GM18502 (cell line): ENCODE measurements at regions not wholly inside any gene's neighbourhood (a gene's known extent, or its start where the extent isn't known, plus 50 kb on each side); places are given as distances from the start of the nearest gene placed in this dataset.
"Not testable (repeated sequence)": the region's sequence is repeated elsewhere in the genome, so short reads cannot be mapped to it uniquely, and the experiment has no call there.

Experiments used
- ATAC-seq: cut with Tn5 transposase; IDR thresholded peaks from one replicate; pipeline ENCODE4 v1.9.1; 2021; ENCODE audit warnings: mild to moderate bottlenecking; ENCODE audit not compliant: unreplicated experiment, poor library complexity

DNA sequence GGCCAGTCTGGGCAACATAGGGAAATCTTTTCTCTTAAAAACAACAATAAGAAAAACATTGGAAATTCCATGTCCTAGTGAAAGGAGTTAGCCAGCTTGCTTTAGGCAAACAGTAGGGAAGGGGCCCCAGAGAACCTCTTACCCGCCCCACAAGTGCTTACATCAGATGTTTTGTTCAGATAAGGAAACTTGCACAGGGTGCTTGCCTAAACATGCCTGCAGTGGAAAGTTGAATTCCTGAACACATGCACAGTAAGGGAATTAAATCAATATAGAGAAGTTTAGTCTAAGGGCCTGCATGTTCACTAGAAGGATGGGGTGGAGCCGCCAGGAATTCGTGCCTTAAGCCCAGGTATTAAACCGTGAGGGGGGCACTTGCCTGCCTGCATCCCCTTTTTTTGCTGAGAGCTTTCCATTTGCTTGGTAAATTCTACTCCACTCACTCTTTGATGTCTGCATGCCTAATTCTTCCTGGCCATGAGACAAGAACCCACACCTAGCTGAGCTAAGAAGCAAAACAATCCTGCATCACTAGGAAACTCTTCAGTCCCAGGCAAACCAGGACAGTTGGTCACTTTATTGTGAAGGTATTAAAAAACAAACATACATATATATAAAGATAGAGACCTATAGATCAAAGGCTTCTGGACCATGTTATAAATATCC lies 499.0 kb downstream of the SIPA1L2 start:
- no peak for ATAC-seq

DNA sequence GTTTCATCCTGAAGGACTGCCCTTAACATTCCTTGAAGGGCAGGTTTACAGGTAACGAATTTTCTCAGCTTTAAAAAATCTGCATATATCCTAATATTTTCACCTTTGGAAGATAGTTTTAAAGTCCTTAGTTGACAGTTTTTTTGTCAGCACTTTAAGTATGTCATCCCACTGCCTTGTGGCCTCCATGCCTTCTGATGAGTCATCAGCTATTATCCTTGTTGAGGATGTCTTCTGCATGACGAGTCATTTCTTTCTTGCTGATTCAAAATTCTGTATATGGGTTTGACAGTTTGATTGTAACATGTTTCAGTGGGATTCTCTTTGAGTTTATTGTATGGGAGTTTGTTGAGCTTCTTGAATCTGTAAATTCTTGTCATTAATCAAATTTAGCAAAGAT lies 500.6 kb downstream of the DISC1 start:
- ATAC-seq = no peak

DNA sequence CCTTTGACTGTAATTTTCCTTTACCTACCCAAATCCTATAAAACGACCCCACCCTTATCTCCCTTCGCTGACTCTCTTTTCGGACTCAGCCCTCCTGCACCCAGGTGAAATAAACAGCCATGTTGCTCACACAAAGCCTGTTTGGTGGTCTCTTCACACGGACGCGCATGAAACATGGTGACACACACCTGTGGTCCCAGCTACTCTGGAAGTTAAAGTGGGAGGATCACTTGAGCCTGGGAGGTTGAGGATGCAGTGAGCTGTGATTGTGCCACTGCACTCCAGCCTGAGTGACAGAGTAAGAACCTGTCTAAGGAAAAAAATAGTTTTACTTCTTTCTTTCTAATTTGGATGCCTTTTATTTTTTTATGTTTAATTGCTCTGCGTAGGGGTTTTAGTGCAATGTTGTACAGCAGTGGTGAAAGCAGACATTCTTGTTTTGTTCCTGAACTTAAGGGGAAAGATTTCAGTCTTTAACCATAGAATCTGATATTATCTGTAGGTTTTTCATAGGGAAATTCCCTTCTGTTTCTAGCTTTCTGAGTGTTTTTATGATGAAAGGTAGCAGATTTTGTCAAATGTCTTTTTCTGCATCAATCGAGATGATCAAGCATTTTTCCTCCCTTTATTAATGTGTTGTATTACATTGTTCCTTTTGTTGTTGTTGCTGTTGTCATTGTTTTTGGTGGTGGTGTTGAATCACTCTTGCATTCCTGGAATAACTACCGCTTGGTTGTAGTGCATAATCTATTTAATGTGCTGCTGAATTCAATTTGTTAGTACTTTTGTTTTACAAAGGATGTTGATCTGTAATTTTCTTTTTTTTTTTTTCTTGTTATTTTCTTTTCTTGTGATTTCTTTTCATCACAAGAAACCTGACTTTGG lies 497.4 kb downstream of the DISC1 start:
- no peak for ATAC-seq

DNA sequence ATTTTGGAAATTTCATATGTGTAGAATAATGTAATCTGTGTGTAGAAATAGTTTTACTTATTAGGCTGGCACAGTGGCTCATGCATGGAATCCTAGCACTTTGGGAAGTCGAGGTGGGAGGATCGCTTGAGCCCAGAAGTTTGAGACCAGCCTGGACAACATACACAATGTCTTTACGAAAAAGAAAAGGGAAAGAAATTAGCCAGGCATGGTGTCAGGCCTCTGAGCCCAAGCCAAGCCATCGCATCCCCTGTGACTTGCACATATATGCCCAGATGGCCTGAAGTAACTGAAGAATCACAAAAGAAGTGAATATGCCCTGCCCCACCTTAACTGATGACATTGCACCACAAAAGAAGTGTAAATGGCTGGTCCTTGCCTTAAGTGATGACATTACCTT lies 491.3 kb downstream of the DISC1 start:
- not testable (repeated sequence) for ATAC-seq

DNA sequence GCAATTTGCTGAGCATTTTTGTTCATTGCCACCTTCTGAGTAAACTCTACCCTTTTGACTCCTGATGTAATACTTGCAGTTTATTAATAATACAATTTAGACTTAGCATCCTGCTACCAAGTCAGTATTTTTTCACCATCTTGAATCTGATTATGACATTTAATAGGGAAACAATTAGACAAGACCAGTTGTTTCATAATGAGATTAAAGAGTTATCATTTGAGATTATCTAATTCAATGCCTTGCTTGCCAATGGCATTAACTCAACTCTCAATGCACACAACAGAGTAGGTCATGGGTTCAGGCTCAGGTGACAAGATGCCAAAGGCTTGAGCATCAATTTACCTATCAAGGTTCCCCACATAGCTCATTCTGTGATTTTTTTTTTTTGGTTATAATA lies 488.4 kb downstream of the DISC1 start:
- ATAC-seq = no peak

DNA sequence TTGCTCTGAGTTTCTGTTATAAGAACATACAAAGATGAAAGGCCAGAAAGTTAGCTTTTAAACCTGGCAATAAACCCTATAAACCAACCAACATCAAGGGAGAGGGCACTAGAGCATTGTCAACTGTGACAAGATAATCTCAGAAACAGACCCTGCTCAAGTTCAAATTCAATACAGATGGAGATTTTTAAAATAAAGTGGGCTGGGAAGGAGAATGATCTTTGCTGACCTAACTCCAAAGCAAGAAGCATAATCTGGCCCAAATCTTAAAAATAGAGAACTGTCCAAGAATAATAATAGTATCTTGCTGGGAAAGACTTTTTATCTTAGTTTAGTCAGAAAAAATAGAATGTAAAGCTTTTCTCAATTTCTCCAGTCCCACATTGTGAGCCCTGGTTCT lies 485.5 kb downstream of the DISC1 start:
- no peak for ATAC-seq

DNA sequence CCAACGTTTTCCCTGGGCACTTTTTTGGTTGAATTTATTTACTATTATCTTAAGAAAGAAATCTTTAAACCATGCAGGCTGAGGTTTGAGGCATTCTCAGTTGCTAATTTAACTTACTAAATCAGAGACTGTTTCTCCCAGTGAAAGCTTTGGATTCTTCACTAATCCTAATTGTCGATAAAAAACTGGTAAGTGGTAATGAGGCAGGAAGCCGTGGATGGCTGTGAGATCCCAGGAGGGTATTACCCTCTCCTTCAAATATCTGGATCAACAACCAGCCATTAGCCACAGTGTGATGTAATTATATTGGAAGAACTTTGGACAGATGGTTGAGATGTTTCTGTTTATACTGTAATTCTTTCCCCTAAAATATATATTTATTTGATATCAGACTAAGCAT lies 485.0 kb downstream of the DISC1 start:
- ATAC-seq = no peak

DNA sequence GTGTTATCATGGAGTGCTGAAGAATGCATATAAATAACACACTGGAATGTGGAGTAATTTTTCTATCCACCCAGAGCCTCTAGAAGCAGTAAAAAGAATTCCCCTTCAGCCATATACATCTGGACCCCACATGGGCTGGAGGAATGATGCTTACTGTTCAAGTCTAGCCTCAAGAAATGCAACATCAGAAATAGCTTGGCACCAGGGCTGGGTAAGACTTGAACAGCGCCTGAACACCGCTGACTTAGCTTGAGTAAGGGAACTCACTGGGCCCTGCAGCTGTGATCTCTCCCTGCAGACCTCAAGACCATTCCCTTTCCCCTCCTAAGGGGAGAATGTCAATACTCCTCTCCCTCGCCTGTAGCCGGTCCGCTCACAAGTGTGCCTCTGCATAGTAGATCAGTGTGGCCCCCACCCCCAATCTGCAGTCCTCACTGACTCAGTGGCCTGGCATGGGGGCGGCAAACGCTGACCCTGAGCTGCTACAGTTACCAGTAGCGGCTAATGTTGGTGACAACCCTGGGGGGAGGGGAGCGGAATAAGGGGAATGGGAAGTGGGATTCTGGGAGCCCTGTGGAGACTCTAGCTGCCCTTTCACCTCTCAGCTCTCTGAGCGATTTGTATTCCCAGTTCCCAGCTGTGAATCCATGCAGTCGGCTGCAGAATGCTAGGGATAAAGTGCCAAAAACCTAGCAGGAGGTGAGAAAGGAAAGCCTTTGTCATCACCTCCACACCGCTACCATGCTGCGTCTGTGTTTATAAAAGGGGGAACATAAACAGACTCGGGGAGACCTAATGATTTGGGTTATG lies 483.9 kb downstream of the DISC1 start:
- no peak for ATAC-seq

DNA sequence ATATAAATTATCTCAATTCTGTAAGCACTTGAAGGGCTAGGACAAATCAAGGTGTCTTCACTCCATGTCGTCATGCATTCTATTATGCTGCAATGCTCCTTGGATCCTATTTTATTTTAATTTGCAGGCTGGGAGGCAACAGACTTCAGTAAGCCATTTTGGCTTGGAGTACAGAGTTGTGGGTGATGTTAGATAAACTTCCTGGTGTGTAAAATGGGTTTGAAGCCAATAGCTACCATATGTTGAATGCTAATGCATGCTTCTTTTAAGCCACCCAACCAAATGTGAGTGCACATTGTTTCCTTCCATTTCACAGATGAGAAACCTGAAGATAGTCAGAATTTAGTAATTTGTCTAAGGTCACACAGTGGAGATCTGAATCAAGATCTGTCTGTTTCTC lies 482.8 kb downstream of the DISC1 start:
- ATAC-seq = no peak

DNA sequence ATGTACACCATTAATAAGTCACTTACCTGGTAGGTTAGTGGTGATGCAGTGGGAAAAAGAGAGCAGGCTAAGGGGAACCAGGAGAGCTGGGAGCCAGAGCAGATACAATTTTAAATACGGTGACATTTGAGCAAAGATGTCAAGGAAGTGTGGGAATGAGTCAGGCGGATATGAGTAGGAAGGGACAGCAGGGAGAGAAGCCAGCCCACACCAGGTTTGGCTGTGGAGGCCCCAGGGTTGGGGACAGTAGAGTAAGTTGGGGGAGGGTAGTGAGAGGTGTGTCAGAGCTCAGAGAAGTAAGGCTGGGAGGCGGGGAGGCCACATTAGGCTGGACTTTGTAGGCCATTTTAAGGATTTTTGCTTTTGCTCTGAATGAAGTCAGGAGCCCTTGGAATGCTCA lies 482.0 kb downstream of the DISC1 start:
- ATAC-seq = no peak

DNA sequence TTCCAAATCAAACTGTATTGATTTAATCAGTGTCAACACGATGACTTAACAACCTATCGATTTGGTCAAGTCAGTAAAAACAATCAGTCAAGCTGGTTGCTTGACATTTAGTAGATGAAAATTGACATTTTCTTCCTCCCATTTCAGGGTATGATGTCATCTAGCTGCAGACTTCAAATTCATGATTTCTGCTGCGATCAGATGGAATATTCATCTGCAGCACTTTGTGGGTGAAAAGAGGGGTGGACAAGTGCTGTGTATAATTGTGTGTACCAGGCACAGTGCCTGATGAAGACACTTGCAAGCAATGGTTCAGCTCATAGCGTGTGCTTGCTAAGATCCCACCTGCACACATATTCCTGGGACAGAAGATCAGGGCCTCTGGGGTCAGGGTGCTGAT lies 479.8 kb downstream of the DISC1 start:
- no peak for ATAC-seq

DNA sequence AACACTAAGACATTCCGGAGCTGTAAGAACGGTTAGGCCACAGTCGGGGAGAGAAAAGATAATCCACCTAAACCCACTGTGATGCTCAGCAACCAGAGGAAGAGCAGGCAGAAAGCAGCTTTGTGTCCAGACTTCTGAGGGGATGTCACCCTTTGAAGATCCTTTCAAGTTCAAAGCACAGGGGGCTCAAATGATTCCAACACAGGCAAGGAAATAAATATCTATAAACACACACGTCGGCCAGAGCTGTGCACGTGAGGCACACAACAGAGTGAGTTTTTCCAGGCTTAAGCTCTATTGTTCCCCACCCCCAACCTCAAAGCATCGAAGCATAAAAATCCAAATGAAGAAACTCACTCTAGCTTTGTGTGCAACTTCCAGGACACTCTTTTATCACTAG lies 479.0 kb downstream of the DISC1 start:
- no peak for ATAC-seq

DNA sequence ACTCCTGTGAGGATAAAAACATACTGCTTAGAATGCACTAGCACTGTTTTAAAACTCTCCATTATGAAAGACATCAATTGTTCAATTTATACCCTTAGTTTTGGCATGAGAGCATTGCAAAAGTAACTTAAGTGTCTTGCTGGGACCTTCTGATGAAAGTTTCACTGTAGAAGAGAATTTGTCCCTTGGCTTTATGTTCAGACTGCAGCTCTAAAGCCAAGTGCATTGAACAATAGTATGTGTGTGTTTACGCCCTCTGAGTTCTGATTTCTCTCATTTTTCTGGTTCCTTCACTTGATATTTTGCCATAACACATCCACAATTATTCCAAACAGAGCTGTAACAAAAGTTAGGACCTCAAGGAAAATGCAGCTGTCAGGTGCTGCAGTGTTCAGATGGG lies 474.6 kb downstream of the DISC1 start:
- no peak for ATAC-seq

DNA sequence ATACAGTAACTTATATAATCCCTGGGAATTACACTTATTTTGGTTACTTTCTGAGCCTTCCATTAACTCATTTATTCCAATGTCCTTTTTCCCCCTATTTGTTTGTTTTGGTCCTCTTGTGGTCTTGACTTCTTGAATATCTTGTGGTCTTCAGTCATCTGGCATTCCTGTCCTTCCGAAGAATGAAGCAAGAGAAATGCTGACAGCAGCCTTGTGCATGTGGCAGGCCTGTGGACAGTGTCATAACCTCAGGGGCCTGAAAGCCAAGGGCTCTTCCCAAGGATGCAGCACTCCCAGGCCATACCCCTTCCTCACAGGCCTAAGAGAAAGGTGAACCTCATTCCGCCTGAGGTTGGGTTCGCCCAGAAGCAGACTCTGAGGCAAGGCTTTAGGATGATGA lies 470.2 kb downstream of the DISC1 start:
- no peak for ATAC-seq
